ENCODE measurements at regions not wholly inside any gene's neighbourhood (a gene's known extent, or its start where the extent isn't known, plus 50 kb on each side); places are given as distances from the start of the nearest gene placed in this dataset.

DNA sequence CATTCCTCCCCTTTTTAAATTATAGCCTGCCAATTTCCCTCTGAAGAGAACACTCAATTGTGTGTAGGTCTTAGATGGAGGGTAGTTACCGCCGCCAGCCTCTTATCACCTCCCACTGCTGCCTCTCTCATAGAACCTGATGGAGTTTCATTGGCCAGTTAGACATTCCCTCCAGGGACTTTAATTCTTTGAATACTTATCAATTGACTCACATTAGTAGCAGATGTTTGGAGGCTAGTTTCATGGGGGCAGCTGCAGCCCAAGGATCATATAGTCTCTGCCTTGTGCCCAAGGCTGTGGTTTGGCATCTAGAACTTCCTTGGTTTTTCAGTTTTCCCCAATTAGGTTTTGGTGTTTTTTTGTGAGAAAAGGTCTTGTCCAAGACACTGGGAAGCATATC lies 318.9 kb upstream of the HTR2A start:
- H3K27ac ChIP-seq (ENCODE audit: low read depth, low read length) = peak overlapping the region; percentile 32; the same call in 1 of the 2 replicates

GRCh38 chr13:47213047-47213446 lies 316.2 kb upstream of the HTR2A start:
- Histone ChIP-seq H3K4me3 (ENCODE audit: low read length) (no peak overlapping the region), H3K9ac (ENCODE audit: low read depth, low read length) (no peak overlapping the region)
- 96% methylated on average over 3 of the region's 3 CpGs for WGBS

More for the DNA sequence above, 318.9 kb upstream of the HTR2A start:
- WGBS = no CpG with 5 or more reads among the region's 2 CpGs
- H3K4me1 ChIP-seq (ENCODE audit: insufficient read depth, low read length) = peaks cover 31% of the 10 kb centered on the region
- H3K9me3 ChIP-seq (ENCODE audit: insufficient read depth, low read depth, low read length) = no peaks in the 10 kb centered on the region
- no peaks in the 10 kb centered on the region for H3K36me3 ChIP-seq (ENCODE audit: insufficient read depth, low read length)
- no peak overlapping the region for H3K4me3 ChIP-seq (ENCODE audit: low read length)
- H3K27me3 ChIP-seq (ENCODE audit: insufficient read depth, low read length) = no peaks in the 10 kb centered on the region
- H3K9ac ChIP-seq (ENCODE audit: low read depth, low read length) = peak overlapping the region; percentile 21; the same call in 1 of the 2 replicates

DNA sequence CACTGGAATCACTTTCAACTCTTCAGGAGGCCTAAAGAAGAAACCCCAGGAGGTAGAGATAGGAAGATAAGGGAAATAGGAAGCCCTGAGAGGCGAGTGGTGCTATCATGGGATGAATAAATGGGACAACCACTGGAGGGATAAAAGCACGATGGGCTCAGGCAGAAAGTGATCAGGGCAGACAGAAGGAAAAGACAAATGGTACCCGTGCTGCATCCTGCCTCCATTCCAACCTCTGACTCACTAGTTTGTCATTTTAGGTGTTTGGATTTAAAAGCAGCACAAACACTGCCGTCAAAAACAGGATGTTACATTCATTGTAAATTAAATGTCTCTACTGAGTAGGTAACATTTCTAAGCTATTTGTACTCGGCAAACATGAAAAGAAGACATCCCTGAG lies 314.3 kb upstream of the HTR2A start:
- Histone ChIP-seq H3K4me3 (ENCODE audit: low read length) (no peak overlapping the region), H3K9me3 (ENCODE audit: insufficient read depth, low read depth, low read length) (no peaks in the 10 kb centered on the region), H3K4me1 (ENCODE audit: insufficient read depth, low read length) (peaks cover 32% of the 10 kb centered on the region), H3K36me3 (ENCODE audit: insufficient read depth, low read length) (no peaks in the 10 kb centered on the region), H3K27ac (ENCODE audit: low read depth, low read length) (peak overlapping the region; percentile 33; the same call in 1 of the 2 replicates), H3K9ac (ENCODE audit: low read depth, low read length) (peak overlapping the region; percentile 6; the same call in 1 of the 2 replicates), H3K27me3 (ENCODE audit: insufficient read depth, low read length) (no peaks in the 10 kb centered on the region)
- WGBS = 31% methylated on average over 5 of the region's 5 CpGs

More at GRCh38 chr13:47213047-47213446, 316.2 kb upstream of the HTR2A start:
- Histone ChIP-seq H3K27ac (ENCODE audit: low read depth, low read length) (no peak overlapping the region), H3K36me3 (ENCODE audit: insufficient read depth, low read length) (no peaks in the 10 kb centered on the region), H3K4me1 (ENCODE audit: insufficient read depth, low read length) (peaks cover 38% of the 10 kb centered on the region), H3K9me3 (ENCODE audit: insufficient read depth, low read depth, low read length) (no peaks in the 10 kb centered on the region), H3K27me3 (ENCODE audit: insufficient read depth, low read length) (no peaks in the 10 kb centered on the region)

- WGBS = 82% methylated on average over 3 of the region's 3 CpGs
- Histone ChIP-seq H3K36me3 (ENCODE audit: insufficient read depth, low read length) (no peaks in the 10 kb centered on the region), H3K9ac (ENCODE audit: low read depth, low read length) (no peak overlapping the region), H3K4me3 (ENCODE audit: low read length) (no peak overlapping the region), H3K27ac (ENCODE audit: low read depth, low read length) (no peak overlapping the region), H3K9me3 (ENCODE audit: insufficient read depth, low read depth, low read length) (peaks cover 12% of the 10 kb centered on the region; the same call in 1 of the 2 replicates), H3K4me1 (ENCODE audit: insufficient read depth, low read length) (peaks cover 14% of the 10 kb centered on the region), H3K27me3 (ENCODE audit: insufficient read depth, low read length) (no peaks in the 10 kb centered on the region)
Observed at GRCh38 chr13:47206111-47206510, 309.3 kb upstream of the HTR2A start.

GRCh38 chr13:47190696-47191305 lies 293.9 kb upstream of the HTR2A start:
- 83% methylated on average over 6 of the region's 6 CpGs for WGBS
- H3K27ac ChIP-seq (ENCODE audit: low read depth, low read length) = no peak overlapping the region

GRCh38 chr13:47188802-47189201 lies 291.9 kb upstream of the HTR2A start:
- Histone ChIP-seq H3K4me3 (ENCODE audit: low read length) (no peak overlapping the region), H3K27me3 (ENCODE audit: insufficient read depth, low read length) (no peaks in the 10 kb centered on the region), H3K9me3 (ENCODE audit: insufficient read depth, low read depth, low read length) (no peaks in the 10 kb centered on the region), H3K9ac (ENCODE audit: low read depth, low read length) (no peak overlapping the region), H3K36me3 (ENCODE audit: insufficient read depth, low read length) (no peaks in the 10 kb centered on the region), H3K4me1 (ENCODE audit: insufficient read depth, low read length) (no peaks in the 10 kb centered on the region), H3K27ac (ENCODE audit: low read depth, low read length) (no peak overlapping the region)
- WGBS = 81% methylated on average over 3 of the region's 3 CpGs

More at GRCh38 chr13:47190696-47191305, 293.9 kb upstream of the HTR2A start:
- H3K4me3 ChIP-seq (ENCODE audit: low read length) = no peak overlapping the region
- H3K9ac ChIP-seq (ENCODE audit: low read depth, low read length) = no peak overlapping the region
- no peaks in the 10 kb centered on the region for H3K27me3 ChIP-seq (ENCODE audit: insufficient read depth, low read length)
- no peaks in the 10 kb centered on the region for H3K36me3 ChIP-seq (ENCODE audit: insufficient read depth, low read length)
- no peaks in the 10 kb centered on the region for H3K4me1 ChIP-seq (ENCODE audit: insufficient read depth, low read length)
- H3K9me3 ChIP-seq (ENCODE audit: insufficient read depth, low read depth, low read length) = no peaks in the 10 kb centered on the region

DNA sequence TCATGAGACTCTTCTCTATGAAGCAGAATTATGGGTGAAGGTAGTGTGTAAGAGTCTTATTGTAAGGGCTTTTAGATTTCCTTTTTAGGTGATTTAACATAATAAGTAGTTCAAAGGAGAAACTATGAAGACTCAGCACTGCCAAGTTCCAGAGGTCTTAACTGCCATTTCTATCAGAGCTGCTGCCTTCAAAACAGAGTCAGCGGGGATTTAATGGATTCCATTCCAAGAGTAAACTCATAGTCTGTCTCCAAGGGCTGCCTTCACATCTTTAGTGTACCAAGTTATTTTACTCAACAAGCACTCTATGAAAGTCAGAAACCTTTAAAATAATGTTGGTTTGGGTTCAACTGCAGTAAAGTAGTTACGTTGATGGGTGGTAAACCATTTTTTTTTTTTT lies 289.6 kb upstream of the HTR2A start:
- WGBS = 96% methylated on average over 2 of the region's 2 CpGs
- Histone ChIP-seq H3K9ac (ENCODE audit: low read depth, low read length) (no peak overlapping the region), H3K36me3 (ENCODE audit: insufficient read depth, low read length) (no peaks in the 10 kb centered on the region), H3K27me3 (ENCODE audit: insufficient read depth, low read length) (no peaks in the 10 kb centered on the region), H3K27ac (ENCODE audit: low read depth, low read length) (no peak overlapping the region), H3K4me1 (ENCODE audit: insufficient read depth, low read length) (no peaks in the 10 kb centered on the region), H3K4me3 (ENCODE audit: low read length) (no peak overlapping the region), H3K9me3 (ENCODE audit: insufficient read depth, low read depth, low read length) (no peaks in the 10 kb centered on the region)

- Histone ChIP-seq H3K27me3 (ENCODE audit: insufficient read depth, low read length) (no peaks in the 10 kb centered on the region), H3K36me3 (ENCODE audit: insufficient read depth, low read length) (no peaks in the 10 kb centered on the region), H3K9ac (ENCODE audit: low read depth, low read length) (no peak overlapping the region), H3K27ac (ENCODE audit: low read depth, low read length) (no peak overlapping the region), H3K9me3 (ENCODE audit: insufficient read depth, low read depth, low read length) (no peaks in the 10 kb centered on the region), H3K4me3 (ENCODE audit: low read length) (no peak overlapping the region), H3K4me1 (ENCODE audit: insufficient read depth, low read length) (no peaks in the 10 kb centered on the region)
Observed at GRCh38 chr13:47184321-47184720, 287.5 kb upstream of the HTR2A start.

- Histone ChIP-seq H3K27ac (ENCODE audit: low read depth, low read length) (no peak overlapping the region), H3K9me3 (ENCODE audit: insufficient read depth, low read depth, low read length) (no peaks in the 10 kb centered on the region), H3K36me3 (ENCODE audit: insufficient read depth, low read length) (no peaks in the 10 kb centered on the region), H3K4me1 (ENCODE audit: insufficient read depth, low read length) (no peaks in the 10 kb centered on the region), H3K9ac (ENCODE audit: low read depth, low read length) (no peak overlapping the region), H3K4me3 (ENCODE audit: low read length) (no peak overlapping the region), H3K27me3 (ENCODE audit: insufficient read depth, low read length) (no peaks in the 10 kb centered on the region)
- WGBS = over 99% methylated on average over 3 of the region's 3 CpGs
Observed at GRCh38 chr13:47179321-47179720, 282.5 kb upstream of the HTR2A start.

DNA sequence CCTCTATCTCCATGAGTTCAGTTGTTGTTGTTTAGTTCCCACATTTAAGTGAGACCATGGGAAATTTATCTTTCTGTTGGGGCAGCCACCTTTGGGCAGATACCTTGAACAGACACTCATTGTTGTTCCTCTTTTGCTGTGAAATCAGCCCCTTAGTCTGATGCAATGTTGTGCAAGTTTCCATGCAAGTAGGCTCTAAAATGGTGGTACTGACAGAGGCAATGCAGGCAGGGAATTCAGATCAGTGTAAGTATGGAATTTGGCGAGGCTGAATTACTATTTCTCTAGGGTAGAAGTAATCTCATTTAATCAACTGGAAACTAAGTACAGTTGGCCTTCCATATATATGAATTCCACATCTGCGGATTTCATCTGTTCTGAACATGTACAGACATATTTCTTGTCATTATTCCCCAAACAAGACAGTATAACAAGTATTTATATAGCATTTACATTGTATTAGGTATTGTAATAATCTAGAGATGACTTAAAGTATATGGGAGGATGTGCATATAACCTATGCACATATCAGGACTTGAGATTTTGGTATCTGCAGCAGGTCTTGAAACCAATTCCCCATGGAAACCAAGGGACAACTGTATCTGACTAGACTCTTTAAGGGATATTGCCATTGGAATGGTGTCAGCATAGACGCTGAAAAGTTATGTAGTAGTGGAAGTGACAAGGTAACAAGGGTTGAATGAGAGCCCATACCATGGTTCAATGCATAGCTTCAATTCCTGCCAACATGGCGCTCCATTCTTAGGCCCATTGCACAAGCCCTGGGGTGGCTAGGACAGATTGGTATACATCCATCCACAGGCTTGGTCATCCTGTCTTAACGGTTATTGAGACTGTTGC lies 281.5 kb upstream of the HTR2A start:
- Histone ChIP-seq H3K36me3 (ENCODE audit: insufficient read depth, low read length) (no peaks in the 10 kb centered on the region), H3K4me1 (ENCODE audit: insufficient read depth, low read length) (no peaks in the 10 kb centered on the region), H3K9me3 (ENCODE audit: insufficient read depth, low read depth, low read length) (no peaks in the 10 kb centered on the region), H3K4me3 (ENCODE audit: low read length) (no peak overlapping the region), H3K27ac (ENCODE audit: low read depth, low read length) (no peak overlapping the region), H3K27me3 (ENCODE audit: insufficient read depth, low read length) (no peaks in the 10 kb centered on the region), H3K9ac (ENCODE audit: low read depth, low read length) (no peak overlapping the region)
- WGBS = 86% methylated on average over 5 of the region's 5 CpGs

- H3K9ac ChIP-seq (ENCODE audit: low read depth, low read length) = no peak overlapping the region
- H3K4me3 ChIP-seq (ENCODE audit: low read length) = no peak overlapping the region
- no peak overlapping the region for H3K27ac ChIP-seq (ENCODE audit: low read depth, low read length)
- WGBS = 92% methylated on average over 2 of the region's 3 CpGs
- no peaks in the 10 kb centered on the region for H3K4me1 ChIP-seq (ENCODE audit: insufficient read depth, low read length)
- no peaks in the 10 kb centered on the region for H3K9me3 ChIP-seq (ENCODE audit: insufficient read depth, low read depth, low read length)
- H3K36me3 ChIP-seq (ENCODE audit: insufficient read depth, low read length) = no peaks in the 10 kb centered on the region
- no peaks in the 10 kb centered on the region for H3K27me3 ChIP-seq (ENCODE audit: insufficient read depth, low read length)
Observed at GRCh38 chr13:47175172-47175866, 278.5 kb upstream of the HTR2A start.
